GM19099 (cell line): ENCODE measurements at regions not wholly inside any gene's neighbourhood (a gene's known extent, or its start where the extent isn't known, plus 50 kb on each side); places are given as distances from the start of the nearest gene placed in this dataset.

Experiments
- POLR2A ChIP-seq: IDR thresholded peaks from 3 replicates; pipeline ENCODE4 v1.6.1; 2011; ENCODE audit warnings: low read depth; ENCODE audit not compliant: insufficient read length; ENCODE audit errors: extremely low read depth

- TF ChIP-seq POLR2A: no peak
These were observed 166.1 kb downstream of the TFCP2L1 start for GRCh38 chr2:121118951-121119350.

- TF ChIP-seq POLR2A: no peak
These were observed 164.6 kb downstream of the TFCP2L1 start for GRCh38 chr2:121120411-121120810.

GRCh38 chr2:121120991-121121390, 164.0 kb downstream of the TFCP2L1 start:
- no peak for TF ChIP-seq POLR2A

GRCh38 chr2:121121661-121122060, 163.3 kb downstream of the TFCP2L1 start:
- no peak for TF ChIP-seq POLR2A

- no peak for TF ChIP-seq POLR2A
These were observed 161.7 kb downstream of the TFCP2L1 start for GRCh38 chr2:121123268-121123667.

- TF ChIP-seq POLR2A: no peak
These were observed 160.7 kb downstream of the TFCP2L1 start for GRCh38 chr2:121124330-121124729.

GRCh38 chr2:121125350-121125749, 159.7 kb downstream of the TFCP2L1 start:
- TF ChIP-seq POLR2A: no peak

- no peak for TF ChIP-seq POLR2A
These were observed 156.0 kb downstream of the TFCP2L1 start for GRCh38 chr2:121128741-121129659.

GRCh38 chr2:121129692-121130091, 155.3 kb downstream of the TFCP2L1 start:
- no peak for TF ChIP-seq POLR2A

- no peak for TF ChIP-seq POLR2A
These were observed 154.6 kb downstream of the TFCP2L1 start for GRCh38 chr2:121130301-121130850.

GRCh38 chr2:121131375-121131774, 153.6 kb downstream of the TFCP2L1 start:
- TF ChIP-seq POLR2A: no peak

- TF ChIP-seq POLR2A: no peak
These were observed 152.8 kb downstream of the TFCP2L1 start for GRCh38 chr2:121132054-121132761.

- TF ChIP-seq POLR2A: no peak
These were observed 152.3 kb downstream of the TFCP2L1 start for GRCh38 chr2:121132762-121133107.

GRCh38 chr2:121133551-121134319, 151.3 kb downstream of the TFCP2L1 start:
- no peak for TF ChIP-seq POLR2A

GRCh38 chr2:121134728-121135127, 150.3 kb downstream of the TFCP2L1 start:
- TF ChIP-seq POLR2A: no peak

- TF ChIP-seq POLR2A: no peak
These were observed 149.7 kb downstream of the TFCP2L1 start for GRCh38 chr2:121135168-121135853.
